Esophagus muscularis mucosa (tissue), 4 donors: ENCODE measurements at regions not wholly inside any gene's neighbourhood (a gene's known extent, or its start where the extent isn't known, plus 50 kb on each side); places are given as distances from the start of the nearest gene placed in this dataset.
"Not testable (repeated sequence)": the region's sequence is repeated elsewhere in the genome, so short reads cannot be mapped to it uniquely, and the experiment has no call there.

Source experiments
- DNase-seq: peaks from one replicate; pipeline ENCODE4 v3.0.0-alpha.2; 2017; ENCODE audit errors: extremely low spot score
- H3K27ac ChIP-seq, 4 donors: fragments of 200-600 bp; sonication (generic); replicated peaks in 1 of 4; 1 replicate in 3 of 4; 2 replicates in 1 of 4; pipeline ENCODE4 v1.5.1; 2016 to 2019; ENCODE audit warnings: mild to moderate bottlenecking in 1 of 4
- H3K27me3 ChIP-seq, 4 donors: fragments of 200-600 bp; sonication (generic); one replicate each; pipeline versions ENCODE4 v1.5.1 to v1.6.0; 2016 to 2019
- H3K36me3 ChIP-seq, 4 donors: fragments of 200-600 bp; sonication (generic); one replicate each; pipeline ENCODE4 v1.5.1; 2016 to 2019
- H3K4me1 ChIP-seq, 4 donors: fragments of 200-600 bp; sonication (generic); one replicate each; pipeline ENCODE4 v1.5.1; 2016 to 2019
- H3K4me3 ChIP-seq, 4 donors: fragments of 200-600 bp; sonication (generic); 1 replicate in 2 of 4; 2 replicates in 2 of 4; pipeline ENCODE4 v1.5.1; 2016 to 2019; ENCODE audit warnings: mild to moderate bottlenecking in 4 of 4, moderate library complexity in 1 of 4
- H3K9me3 ChIP-seq, 4 donors: fragments of 200-600 bp; sonication (generic); 1 replicate in 3 of 4; 2 replicates in 1 of 4; pipeline ENCODE4 v1.5.1; 2016 to 2019
- CTCF ChIP-seq, 3 experiments: fragments of 200-600 bp in 2 of 3; fragments of 450-650 bp in 1 of 3; sonication (generic) in 2 of 3; IDR thresholded peaks; one replicate each; pipeline ENCODE4 v1.5.1; 2017 to 2019; ENCODE audit warnings: antibody characterized with exemption in 3 of 3, mild to moderate bottlenecking in 2 of 3, moderate library complexity in 1 of 3
- EP300 ChIP-seq: sonication (generic); formaldehyde crosslinking; IDR thresholded peaks from one replicate; pipeline ENCODE4 v1.6.1; 2017; ENCODE audit warnings: antibody characterized with exemption
- POLR2A ChIP-seq: fragments of 450-650 bp; IDR thresholded peaks from one replicate; pipeline ENCODE4 v1.6.1; 2017; ENCODE audit warnings: antibody characterized with exemption, moderate library complexity, mild to moderate bottlenecking, low read depth
- POLR2AphosphoS5 ChIP-seq, 2 donors: sonication (generic); formaldehyde crosslinking; IDR thresholded peaks; one replicate each; pipeline ENCODE4 v1.6.1; 2017; ENCODE audit warnings: antibody characterized with exemption in 2 of 2
- WGBS: methylation state at CpG from one replicate; pipeline ENCODE4 v1.1.5; 2018; 5-methylcytosine and 5-hydroxymethylcytosine counted together
- intact Hi-C: fragments of 100-400 bp; cut with DNase I; formaldehyde crosslinking; loops from one replicate; pipeline ENCODE4 v1.15.1; 2023
- small RNA-seq, 3 donors: library from RNA; depleted of rRNA; stranded (forward); fragments of <200 nt; gene quantifications; one replicate each; pipeline ENCODE3, GENCODE V24; 2016

- no peaks in the 10 kb centered on the region for H3K36me3 ChIP-seq
- 69% methylated on average over 3 of the region's 8 CpGs for WGBS
- DNase-seq: peak; percentile 74
These were observed 56.6 kb upstream of the HELT start for GRCh38 chr4:184961660-184962059.

DNA sequence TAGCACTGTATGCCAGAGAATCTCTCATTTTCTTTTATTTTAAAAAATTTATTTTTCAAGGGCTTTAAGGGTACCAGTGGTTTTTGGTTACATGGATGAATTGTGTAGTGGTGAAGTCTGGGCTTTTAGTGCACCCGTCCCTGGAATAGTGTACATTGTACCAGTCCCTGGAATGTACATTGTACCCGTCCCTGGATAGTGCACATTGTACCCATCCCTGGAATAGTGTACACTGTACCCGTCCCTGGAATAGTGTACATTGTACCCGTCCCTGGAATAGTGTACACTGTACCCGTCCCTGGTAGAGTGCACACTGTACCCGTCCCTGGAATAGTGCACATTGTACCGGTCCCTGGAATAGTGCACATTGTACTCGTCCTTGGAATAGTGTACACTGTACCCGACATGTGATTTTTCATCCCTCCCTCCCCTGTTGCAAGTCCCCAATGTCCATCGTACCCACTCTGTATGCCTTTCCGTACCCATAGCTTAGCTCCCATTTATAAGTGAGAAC lies 56.1 kb upstream of the HELT start:
- no peak overlapping the region for H3K27ac ChIP-seq
- no peak overlapping the region for H3K4me3 ChIP-seq
- H3K27me3 ChIP-seq: no peaks in the 10 kb centered on the region
- no peaks in the 10 kb centered on the region for H3K36me3 ChIP-seq
- TF ChIP-seq POLR2AphosphoS5 (IDR thresholded peaks at IDR 0.05): no peak
- TF ChIP-seq POLR2A: no peak
- no peak for TF ChIP-seq CTCF (IDR thresholded peaks at IDR 0.05)
- TF ChIP-seq EP300: no peak
- peak; percentile 37 for DNase-seq
- H3K9me3 ChIP-seq: no peaks in the 10 kb centered on the region
- intact Hi-C loops: no loop called here
- WGBS: 87% methylated on average over 10 of the region's 11 CpGs
- H3K4me1 ChIP-seq: no peaks in the 10 kb centered on the region

More at GRCh38 chr4:184961660-184962059, 56.6 kb upstream of the HELT start:
- no peak overlapping the region for H3K4me3 ChIP-seq
- H3K4me1 ChIP-seq: no peaks in the 10 kb centered on the region
- TF ChIP-seq POLR2AphosphoS5 (IDR thresholded peaks at IDR 0.05): no peak
- no peak for TF ChIP-seq EP300
- TF ChIP-seq CTCF (IDR thresholded peaks at IDR 0.05): no peak
- TF ChIP-seq POLR2A: no peak
- no peak overlapping the region for H3K27ac ChIP-seq
- no peaks in the 10 kb centered on the region for H3K9me3 ChIP-seq
- intact Hi-C loops: no loop called here
- H3K27me3 ChIP-seq: no peaks in the 10 kb centered on the region

DNA sequence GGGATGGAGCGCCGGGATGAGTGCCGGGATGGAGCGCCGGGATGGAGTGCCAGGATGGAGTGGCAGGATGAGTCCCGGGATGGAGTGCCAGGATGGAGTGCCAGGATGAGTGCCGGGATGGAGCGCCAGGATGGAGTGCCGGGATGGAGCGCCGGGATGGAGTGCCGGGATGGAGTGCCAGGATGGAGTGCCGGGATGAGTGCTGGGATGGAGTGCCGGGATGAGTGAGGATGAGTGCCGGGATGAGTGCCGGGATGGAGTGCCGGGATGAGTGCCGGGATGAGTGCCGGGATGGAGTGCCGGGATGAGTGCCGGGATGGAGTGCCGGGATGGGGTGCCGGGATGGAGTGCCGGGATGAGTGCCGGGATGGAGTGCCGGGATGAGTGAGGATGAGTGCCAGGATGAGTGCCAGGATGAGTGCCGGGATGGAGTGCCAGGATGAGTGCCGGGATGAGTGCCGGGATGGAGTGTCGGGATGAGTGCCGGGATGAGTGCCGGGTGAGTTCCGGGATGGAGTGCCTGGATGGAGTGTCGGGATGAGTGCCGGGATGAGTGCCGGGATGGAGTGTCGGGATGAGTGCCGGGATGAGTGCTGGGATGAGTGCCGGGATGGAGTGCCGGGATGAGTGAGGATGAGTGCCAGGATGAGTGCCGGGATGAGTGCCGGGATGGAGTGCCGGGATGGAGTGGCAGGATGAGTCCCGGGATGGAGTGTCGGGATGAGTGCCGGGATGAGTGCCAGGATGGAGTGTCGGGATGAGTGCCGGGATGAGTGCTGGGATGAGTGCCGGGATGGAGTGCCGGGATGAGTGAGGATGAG lies 52.9 kb upstream of the HELT start:
- H3K27ac ChIP-seq, H3K27me3 ChIP-seq, DNase-seq, H3K4me3 ChIP-seq, H3K9me3 ChIP-seq, H3K36me3 ChIP-seq, H3K4me1 ChIP-seq, intact Hi-C loops: not testable (repeated sequence)
- 92% methylated on average over 47 of the region's 50 CpGs for WGBS

DNA sequence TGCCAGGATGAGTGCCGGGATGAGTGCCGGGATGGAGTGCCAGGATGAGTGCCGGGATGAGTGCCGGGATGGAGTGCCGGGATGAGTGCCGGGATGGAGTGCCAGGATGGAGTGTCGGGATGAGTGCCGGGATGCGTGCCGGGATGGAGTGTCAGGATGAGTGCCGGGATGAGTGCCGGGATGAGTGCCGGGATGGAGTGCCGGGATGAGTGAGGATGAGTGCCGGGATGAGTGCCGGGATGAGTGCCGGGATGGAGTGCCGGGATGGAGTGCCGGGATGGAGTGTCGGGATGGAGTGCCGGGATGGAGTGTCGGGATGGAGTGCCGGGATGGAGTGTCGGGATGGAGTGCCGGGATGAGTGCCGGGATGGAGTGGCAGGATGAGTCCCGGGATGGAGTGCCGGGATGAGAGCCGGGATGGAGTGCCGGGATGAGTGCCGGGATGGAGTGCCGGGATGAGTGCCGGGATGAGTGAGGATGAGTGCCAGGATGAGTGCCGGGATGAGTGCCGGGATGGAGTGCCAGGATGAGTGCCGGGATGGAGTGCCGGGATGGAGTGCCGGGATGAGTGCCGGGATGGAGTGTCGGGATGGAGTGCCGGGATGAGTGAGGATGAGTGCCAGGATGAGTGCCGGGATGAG lies 52.1 kb upstream of the HELT start:
- intact Hi-C loops, H3K36me3 ChIP-seq, H3K4me1 ChIP-seq, H3K27me3 ChIP-seq, H3K9me3 ChIP-seq, H3K27ac ChIP-seq, H3K4me3 ChIP-seq, DNase-seq: not testable (repeated sequence)
- 97% methylated on average over 36 of the region's 42 CpGs for WGBS

- H3K36me3 ChIP-seq, H3K4me3 ChIP-seq, DNase-seq, H3K9me3 ChIP-seq, H3K27me3 ChIP-seq, H3K4me1 ChIP-seq, intact Hi-C loops, H3K27ac ChIP-seq: not testable (repeated sequence)
- 96% methylated on average over 15 of the region's 15 CpGs for WGBS
These were observed 50.6 kb upstream of the HELT start for GRCh38 chr4:184967699-184968098.

DNA sequence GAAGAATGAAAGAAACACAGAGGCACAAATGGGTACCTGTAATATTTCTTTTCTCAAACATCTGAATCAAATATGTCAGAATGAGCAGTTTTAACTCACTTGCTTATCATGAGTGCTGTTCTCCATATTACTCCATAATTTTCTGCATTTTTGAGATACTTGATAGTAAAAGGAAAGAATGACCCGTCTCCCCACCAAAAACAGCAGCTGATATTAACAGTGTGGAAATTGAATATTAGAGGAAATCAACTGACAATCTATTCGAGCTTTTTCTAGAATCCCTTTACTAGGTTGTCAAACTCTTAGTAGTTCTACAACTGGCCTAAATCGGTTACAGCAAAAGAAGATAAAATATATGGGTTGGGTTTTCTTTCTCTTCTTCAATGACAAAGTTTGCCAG lies 49.9 kb upstream of the HELT start:
- Histone ChIP-seq H3K36me3 (no peaks in the 10 kb centered on the region), H3K4me3 (no peak overlapping the region), H3K4me1 (no peaks in the 10 kb centered on the region), H3K27ac (no peak overlapping the region), H3K9me3 (no peaks in the 10 kb centered on the region), H3K27me3 (no peaks in the 10 kb centered on the region)
- intact Hi-C loops: no loop called here
- no peak for DNase-seq
- WGBS: 89% methylated on average over 3 of the region's 3 CpGs
- TF ChIP-seq EP300 (no peak), POLR2A (no peak), POLR2AphosphoS5 (IDR thresholded peaks at IDR 0.05) (no peak), CTCF (IDR thresholded peaks at IDR 0.05) (no peak)

Small RNAs in the stretch of these regions (small RNA-seq; reads per million reads assigned to genes)
- 0 reads per million in 3 donors for gene MIR4455
